Liver (tissue), 3 donors: ENCODE measurements at regions not wholly inside any gene's neighbourhood (a gene's known extent, or its start where the extent isn't known, plus 50 kb on each side); places are given as distances from the start of the nearest gene placed in this dataset.

Experiments
- EGR1 ChIP-seq, 2 donors: IDR thresholded peaks; 2 replicates each; pipeline ENCODE4 v1.6.1; 2016 to 2018; ENCODE audit warnings: antibody characterized with exemption in 2 of 2, low read depth in 2 of 2
- FOXA2 ChIP-seq: IDR thresholded peaks from 2 replicates; pipeline ENCODE4 v1.6.1; 2016; ENCODE audit warnings: antibody characterized with exemption
- GABPA ChIP-seq, 2 donors: IDR thresholded peaks in 1 of 2; conservative IDR thresholded peaks in 1 of 2; 2 replicates each; pipeline ENCODE4 v1.6.1; 2016; ENCODE audit warnings: antibody characterized with exemption in 2 of 2, mild to moderate bottlenecking in 1 of 2, moderate library complexity in 1 of 2
- HNF4A ChIP-seq, 2 donors: conservative IDR thresholded peaks; 2 replicates each; pipeline ENCODE4 v1.6.1; 2016; ENCODE audit warnings: antibody characterized with exemption in 2 of 2, mild to moderate bottlenecking in 2 of 2
- JUND ChIP-seq, 2 donors: IDR thresholded peaks; 2 replicates each; pipeline ENCODE4 v1.6.1; 2016; ENCODE audit warnings: antibody characterized with exemption in 2 of 2
- RAD21 ChIP-seq, 2 donors: IDR thresholded peaks; 2 replicates each; pipeline ENCODE4 v1.6.1; 2016; ENCODE audit warnings: antibody characterized with exemption in 2 of 2, mild to moderate bottlenecking in 2 of 2
- RXRA ChIP-seq, 2 donors: IDR thresholded peaks; 2 replicates each; pipeline ENCODE4 v1.6.1; 2017 to 2018; ENCODE audit warnings: antibody characterized with exemption in 2 of 2, mild to moderate bottlenecking in 1 of 2
- SP1 ChIP-seq: IDR thresholded peaks from 2 replicates; pipeline ENCODE4 v1.6.1; 2018; ENCODE audit warnings: antibody characterized with exemption, mild to moderate bottlenecking
- TAF1 ChIP-seq: conservative IDR thresholded peaks from 2 replicates; pipeline ENCODE4 v1.6.1; 2016; ENCODE audit warnings: antibody characterized with exemption, mild to moderate bottlenecking
- YY1 ChIP-seq: IDR thresholded peaks from 2 replicates; pipeline ENCODE4 v1.6.1; 2016; ENCODE audit warnings: antibody characterized with exemption, mild to moderate bottlenecking
- TF ChIP-seq, protein P1 (sequence below): fragments of 150-350 bp; IDR thresholded peaks from 2 replicates; pipeline ENCODE4 v1.5.1; 2017; ENCODE audit warnings: improper control_type of control experiment, low read depth, low read length; ENCODE audit not compliant: missing input control
- TF ChIP-seq, protein P2 (sequence below): IDR thresholded peaks from 2 replicates; pipeline ENCODE4 v1.6.1; 2016; ENCODE audit warnings: antibody characterized with exemption, mild to moderate bottlenecking
- TF ChIP-seq, protein P3 (sequence below): IDR thresholded peaks from 2 replicates; pipeline ENCODE4 v1.6.1; 2016; ENCODE audit warnings: antibody characterized with exemption
- TF ChIP-seq, protein P4 (sequence below): IDR thresholded peaks from 2 replicates; pipeline ENCODE4 v1.6.1; 2016; ENCODE audit warnings: antibody characterized with exemption
- donor health status: healthy.
- donor health status: healthy.

DNA sequence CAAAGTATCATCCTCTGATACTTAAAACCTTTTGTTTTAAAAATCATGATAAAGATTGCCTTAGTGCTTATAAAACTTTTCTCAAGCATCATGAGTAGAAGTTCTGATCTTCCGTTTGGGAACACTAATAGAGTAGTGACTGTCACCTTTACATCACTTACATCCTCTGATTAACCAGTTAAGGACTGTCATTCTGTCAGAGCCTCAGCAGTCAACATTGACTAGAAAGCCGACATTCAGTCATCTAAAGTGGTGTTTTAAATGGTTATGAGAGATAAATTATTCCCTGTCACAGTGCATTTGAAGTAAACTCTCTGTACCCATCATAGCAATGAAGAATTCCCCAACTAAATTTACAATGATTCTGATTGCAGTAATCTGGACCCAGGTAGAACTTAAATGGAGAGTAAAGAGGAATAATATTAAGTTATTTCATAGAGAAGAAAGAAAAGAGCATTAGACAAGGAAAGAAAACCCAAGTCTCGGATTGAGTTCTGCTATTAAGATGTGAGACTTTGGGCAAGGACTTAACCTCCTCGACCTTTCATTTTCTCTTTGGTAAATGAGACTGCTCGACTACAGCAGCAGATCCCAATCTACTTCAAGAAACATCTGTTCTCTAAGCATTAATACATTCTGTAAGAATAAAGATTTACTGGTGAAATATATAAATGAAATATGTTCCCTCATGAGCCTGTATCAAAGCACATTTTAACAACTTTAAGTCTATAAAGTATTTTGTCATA is 563.9 kb upstream of the LMO3 start:
- TF ChIP-seq, protein P1, sequence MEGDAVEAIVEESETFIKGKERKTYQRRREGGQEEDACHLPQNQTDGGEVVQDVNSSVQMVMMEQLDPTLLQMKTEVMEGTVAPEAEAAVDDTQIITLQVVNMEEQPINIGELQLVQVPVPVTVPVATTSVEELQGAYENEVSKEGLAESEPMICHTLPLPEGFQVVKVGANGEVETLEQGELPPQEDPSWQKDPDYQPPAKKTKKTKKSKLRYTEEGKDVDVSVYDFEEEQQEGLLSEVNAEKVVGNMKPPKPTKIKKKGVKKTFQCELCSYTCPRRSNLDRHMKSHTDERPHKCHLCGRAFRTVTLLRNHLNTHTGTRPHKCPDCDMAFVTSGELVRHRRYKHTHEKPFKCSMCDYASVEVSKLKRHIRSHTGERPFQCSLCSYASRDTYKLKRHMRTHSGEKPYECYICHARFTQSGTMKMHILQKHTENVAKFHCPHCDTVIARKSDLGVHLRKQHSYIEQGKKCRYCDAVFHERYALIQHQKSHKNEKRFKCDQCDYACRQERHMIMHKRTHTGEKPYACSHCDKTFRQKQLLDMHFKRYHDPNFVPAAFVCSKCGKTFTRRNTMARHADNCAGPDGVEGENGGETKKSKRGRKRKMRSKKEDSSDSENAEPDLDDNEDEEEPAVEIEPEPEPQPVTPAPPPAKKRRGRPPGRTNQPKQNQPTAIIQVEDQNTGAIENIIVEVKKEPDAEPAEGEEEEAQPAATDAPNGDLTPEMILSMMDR, result no peak
- TF ChIP-seq, protein P2, sequence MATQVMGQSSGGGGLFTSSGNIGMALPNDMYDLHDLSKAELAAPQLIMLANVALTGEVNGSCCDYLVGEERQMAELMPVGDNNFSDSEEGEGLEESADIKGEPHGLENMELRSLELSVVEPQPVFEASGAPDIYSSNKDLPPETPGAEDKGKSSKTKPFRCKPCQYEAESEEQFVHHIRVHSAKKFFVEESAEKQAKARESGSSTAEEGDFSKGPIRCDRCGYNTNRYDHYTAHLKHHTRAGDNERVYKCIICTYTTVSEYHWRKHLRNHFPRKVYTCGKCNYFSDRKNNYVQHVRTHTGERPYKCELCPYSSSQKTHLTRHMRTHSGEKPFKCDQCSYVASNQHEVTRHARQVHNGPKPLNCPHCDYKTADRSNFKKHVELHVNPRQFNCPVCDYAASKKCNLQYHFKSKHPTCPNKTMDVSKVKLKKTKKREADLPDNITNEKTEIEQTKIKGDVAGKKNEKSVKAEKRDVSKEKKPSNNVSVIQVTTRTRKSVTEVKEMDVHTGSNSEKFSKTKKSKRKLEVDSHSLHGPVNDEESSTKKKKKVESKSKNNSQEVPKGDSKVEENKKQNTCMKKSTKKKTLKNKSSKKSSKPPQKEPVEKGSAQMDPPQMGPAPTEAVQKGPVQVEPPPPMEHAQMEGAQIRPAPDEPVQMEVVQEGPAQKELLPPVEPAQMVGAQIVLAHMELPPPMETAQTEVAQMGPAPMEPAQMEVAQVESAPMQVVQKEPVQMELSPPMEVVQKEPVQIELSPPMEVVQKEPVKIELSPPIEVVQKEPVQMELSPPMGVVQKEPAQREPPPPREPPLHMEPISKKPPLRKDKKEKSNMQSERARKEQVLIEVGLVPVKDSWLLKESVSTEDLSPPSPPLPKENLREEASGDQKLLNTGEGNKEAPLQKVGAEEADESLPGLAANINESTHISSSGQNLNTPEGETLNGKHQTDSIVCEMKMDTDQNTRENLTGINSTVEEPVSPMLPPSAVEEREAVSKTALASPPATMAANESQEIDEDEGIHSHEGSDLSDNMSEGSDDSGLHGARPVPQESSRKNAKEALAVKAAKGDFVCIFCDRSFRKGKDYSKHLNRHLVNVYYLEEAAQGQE, result no peak
- TF ChIP-seq GABPA (IDR thresholded peaks at IDR 0.05 in 1 of 2, conservative IDR thresholded peaks at IDR 0.05 in 1 of 2) (no peak), RAD21 (IDR thresholded peaks at IDR 0.05) (no peak), SP1 (no peak), YY1 (no peak), EGR1 (IDR thresholded peaks at IDR 0.05; ENCODE audit: low read depth in 2 of 2) (no peak), TAF1 (no peak), FOXA2 (no peak), RXRA (IDR thresholded peaks at IDR 0.05) (no peak), JUND (IDR thresholded peaks at IDR 0.05) (no peak), HNF4A (conservative IDR thresholded peaks at IDR 0.05) (no peak)
- TF ChIP-seq, protein P3, sequence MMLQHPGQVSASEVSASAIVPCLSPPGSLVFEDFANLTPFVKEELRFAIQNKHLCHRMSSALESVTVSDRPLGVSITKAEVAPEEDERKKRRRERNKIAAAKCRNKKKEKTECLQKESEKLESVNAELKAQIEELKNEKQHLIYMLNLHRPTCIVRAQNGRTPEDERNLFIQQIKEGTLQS, result no peak
- TF ChIP-seq, protein P4, sequence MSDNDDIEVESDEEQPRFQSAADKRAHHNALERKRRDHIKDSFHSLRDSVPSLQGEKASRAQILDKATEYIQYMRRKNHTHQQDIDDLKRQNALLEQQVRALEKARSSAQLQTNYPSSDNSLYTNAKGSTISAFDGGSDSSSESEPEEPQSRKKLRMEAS, result no peak
